Osteocyte (in vitro differentiated cells): ENCODE measurements at regions not wholly inside any gene's neighbourhood (a gene's known extent, or its start where the extent isn't known, plus 50 kb on each side); places are given as distances from the start of the nearest gene placed in this dataset.
A peak's percentile ranks its signal among the peaks of the same experiment; 100 is the strongest.

Experiments used
- DNase-seq: peaks from one replicate; pipeline ENCODE4 v3.0.0; 2021; ENCODE audit warnings: mixed read lengths; ENCODE audit not compliant: unreplicated experiment; ENCODE audit errors: extremely low spot score
- H3K27ac Mint-ChIP-seq: one replicate; pipeline ENCODE4 v1.8.0; 2021; ENCODE audit warnings: mild to moderate bottlenecking, mixed read lengths; ENCODE audit not compliant: unreplicated experiment
- H3K27me3 Mint-ChIP-seq: one replicate; pipeline ENCODE4 v1.8.0; 2021; ENCODE audit warnings: mixed read lengths; ENCODE audit not compliant: unreplicated experiment
- H3K36me3 Mint-ChIP-seq: one replicate; pipeline ENCODE4 v1.8.0; 2021; ENCODE audit warnings: mixed read lengths; ENCODE audit not compliant: unreplicated experiment
- H3K4me1 Mint-ChIP-seq: one replicate; pipeline ENCODE4 v1.8.0; 2021; ENCODE audit warnings: mixed read lengths; ENCODE audit not compliant: unreplicated experiment
- H3K4me3 Mint-ChIP-seq: one replicate; pipeline ENCODE4 v1.8.0; 2021; ENCODE audit warnings: mild to moderate bottlenecking, moderate library complexity, mixed read lengths; ENCODE audit not compliant: unreplicated experiment
- H3K9me3 Mint-ChIP-seq: one replicate; pipeline ENCODE4 v1.8.0; 2021; ENCODE audit warnings: mixed read lengths; ENCODE audit not compliant: unreplicated experiment
- CTCF ChIP-seq: fragments of 200-600 bp; sonication (generic); IDR thresholded peaks from 2 replicates; pipeline ENCODE4 v1.5.0; 2021; ENCODE audit warnings: antibody characterized with exemption, mild to moderate bottlenecking, moderate library complexity

DNA sequence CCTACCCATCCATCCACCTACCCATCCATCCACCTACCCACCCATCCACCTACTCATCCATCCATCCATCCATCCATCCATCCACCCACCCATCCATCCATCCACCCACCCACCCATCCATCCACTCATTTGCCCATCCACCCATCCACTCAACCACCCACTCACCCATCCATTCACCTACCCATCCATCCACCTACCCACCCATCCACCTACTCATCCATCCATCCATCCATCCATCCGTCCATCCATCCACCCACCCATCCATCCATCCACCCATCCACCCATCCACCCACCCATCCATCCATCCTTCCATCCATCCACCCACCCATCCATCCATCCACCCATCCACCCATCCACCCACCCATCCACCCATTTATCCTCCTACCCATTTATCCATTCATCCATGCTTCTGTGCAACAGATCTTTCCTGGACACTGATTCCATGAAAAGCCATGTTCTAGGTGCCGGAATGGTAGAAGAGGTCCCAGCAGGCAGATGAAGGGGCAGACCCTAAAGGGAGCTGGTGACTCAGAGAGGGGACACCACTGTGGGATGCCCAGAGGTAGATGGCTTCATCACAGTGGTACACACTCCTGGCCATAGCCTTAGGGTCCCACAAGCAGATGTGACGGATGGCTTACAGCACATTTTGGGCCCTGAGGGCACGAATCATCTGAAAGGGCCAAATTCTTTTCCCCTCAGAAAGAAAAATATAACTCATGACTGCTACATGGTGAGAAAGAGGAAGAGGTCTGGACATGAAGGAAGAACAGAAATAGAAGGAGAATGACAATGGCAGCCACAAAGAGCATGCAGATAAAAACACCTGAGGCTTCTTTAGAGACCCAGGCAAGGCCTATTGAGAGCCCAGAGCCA is 76.0 kb downstream of the KCTD15 start:
- Mint-ChIP-seq H3K27me3 (no peaks in the 10 kb centered on the region), H3K4me3 (no peak overlapping the region), H3K4me1 (peaks cover 58% of the 10 kb centered on the region), H3K36me3 (no peaks in the 10 kb centered on the region), H3K9me3 (no peaks in the 10 kb centered on the region), H3K27ac (no peak overlapping the region)
- no peak for TF ChIP-seq CTCF
- peak; percentile 34 for DNase-seq

DNA sequence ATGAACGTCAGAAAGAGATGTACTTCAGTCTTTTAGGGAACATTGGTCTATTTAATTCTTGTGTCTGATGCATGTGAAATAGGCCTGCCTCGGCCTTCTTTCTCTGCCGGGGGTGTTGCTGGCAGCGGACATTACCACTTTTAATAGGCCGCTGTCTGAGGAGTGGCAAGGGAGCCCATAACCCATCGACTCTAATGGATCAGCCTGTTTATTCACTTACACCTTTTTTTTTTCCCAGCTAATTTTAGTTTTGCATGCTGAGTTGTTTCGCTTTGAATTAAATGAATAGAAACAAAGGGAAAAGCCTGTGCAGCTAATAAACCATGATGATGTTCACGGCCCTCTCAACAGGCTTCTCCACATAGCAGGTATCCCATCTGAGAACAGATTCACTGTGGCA is 78.4 kb downstream of the KCTD15 start:
- Mint-ChIP-seq H3K27ac (peak overlapping the region; percentile 65), H3K4me1 (peaks cover 62% of the 10 kb centered on the region), H3K9me3 (no peaks in the 10 kb centered on the region), H3K4me3 (no peak overlapping the region), H3K36me3 (no peaks in the 10 kb centered on the region), H3K27me3 (no peaks in the 10 kb centered on the region)
- no peak for TF ChIP-seq CTCF
- peak; percentile 36 for DNase-seq

DNA sequence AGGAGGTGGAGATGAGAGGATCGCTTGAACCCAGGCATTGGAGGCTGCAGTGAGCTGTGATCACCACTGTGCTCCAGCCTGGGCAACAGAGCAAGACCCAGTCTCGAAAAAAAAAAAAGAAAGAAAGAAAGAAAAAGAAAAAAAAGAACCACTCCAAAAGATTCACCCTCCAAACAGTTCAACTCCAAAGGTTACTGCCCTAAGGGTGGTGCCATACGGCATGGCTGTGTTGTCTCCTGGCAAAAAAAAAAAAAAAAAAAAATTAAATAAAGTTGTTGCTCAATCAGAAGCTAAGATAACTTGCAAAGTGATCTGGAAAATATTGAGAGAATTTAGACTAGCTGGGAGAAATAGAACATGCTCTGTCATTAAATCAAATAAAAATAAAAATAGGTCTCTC is 79.5 kb downstream of the KCTD15 start:
- H3K4me1 Mint-ChIP-seq: peaks cover 73% of the 10 kb centered on the region
- TF ChIP-seq CTCF: no peak

DNA sequence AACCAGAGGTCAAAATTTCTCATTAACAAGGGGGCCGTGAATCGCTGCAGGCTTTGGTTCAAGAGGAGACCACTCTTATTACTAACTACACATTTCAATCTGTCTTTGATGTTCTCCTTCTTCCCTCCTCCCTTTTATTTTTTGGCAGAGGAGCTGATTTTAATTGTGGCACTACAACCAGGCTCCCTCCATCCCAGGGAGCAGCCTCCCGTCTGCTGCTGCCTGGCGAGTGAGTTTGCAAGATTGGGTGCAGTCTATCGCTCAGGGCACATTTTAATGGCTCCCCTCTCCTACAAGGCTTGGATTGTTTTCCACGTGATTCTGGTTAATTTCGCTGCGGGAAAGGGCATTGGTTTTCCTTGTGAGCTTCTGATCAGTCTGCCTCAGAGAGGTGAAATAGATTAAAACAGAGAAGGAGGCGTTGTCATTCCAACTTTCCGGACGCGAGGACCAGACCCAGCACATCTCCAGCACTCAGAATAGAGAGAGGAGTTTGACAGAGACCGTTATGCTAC is 81.4 kb downstream of the KCTD15 start:
- Mint-ChIP-seq H3K36me3 (no peaks in the 10 kb centered on the region), H3K27me3 (no peaks in the 10 kb centered on the region), H3K4me1 (peaks cover 77% of the 10 kb centered on the region), H3K9me3 (no peaks in the 10 kb centered on the region), H3K27ac (peak overlapping the region; percentile 96), H3K4me3 (no peak overlapping the region)
- DNase-seq: no peak
- no peak for TF ChIP-seq CTCF

More for the DNA sequence above, 79.5 kb downstream of the KCTD15 start:
- no peak for DNase-seq
- H3K27ac Mint-ChIP-seq: peak overlapping the region; percentile 81
- no peak overlapping the region for H3K4me3 Mint-ChIP-seq
- H3K27me3 Mint-ChIP-seq: no peaks in the 10 kb centered on the region
- no peaks in the 10 kb centered on the region for H3K36me3 Mint-ChIP-seq
- no peaks in the 10 kb centered on the region for H3K9me3 Mint-ChIP-seq

- Mint-ChIP-seq H3K27ac (peak overlapping the region; percentile 96), H3K9me3 (no peaks in the 10 kb centered on the region), H3K4me3 (no peak overlapping the region), H3K27me3 (no peaks in the 10 kb centered on the region), H3K36me3 (no peaks in the 10 kb centered on the region), H3K4me1 (peaks cover 82% of the 10 kb centered on the region)
- no peak for DNase-seq
- no peak for TF ChIP-seq CTCF
Measured at GRCh38 chr19:33878910-33879810, 82.5 kb downstream of the KCTD15 start.
